Activated T-cell treated with anti-CD3 and anti-CD28 coated beads for 24 hours (primary cell): ENCODE measurements at regions not wholly inside any gene's neighbourhood (a gene's known extent, or its start where the extent isn't known, plus 50 kb on each side); places are given as distances from the start of the nearest gene placed in this dataset.
"Not testable (repeated sequence)": the region's sequence is repeated elsewhere in the genome, so short reads cannot be mapped to it uniquely, and the experiment has no call there.

Source experiments
- DNase-seq: peaks from one replicate; pipeline ENCODE4 v3.0.0-alpha.2; 2020; ENCODE audit warnings: low read depth

- DNase-seq, result no peak
Measured at GRCh38 chr6:113668641-113669408, 188.3 kb upstream of the MARCKS start.

DNA sequence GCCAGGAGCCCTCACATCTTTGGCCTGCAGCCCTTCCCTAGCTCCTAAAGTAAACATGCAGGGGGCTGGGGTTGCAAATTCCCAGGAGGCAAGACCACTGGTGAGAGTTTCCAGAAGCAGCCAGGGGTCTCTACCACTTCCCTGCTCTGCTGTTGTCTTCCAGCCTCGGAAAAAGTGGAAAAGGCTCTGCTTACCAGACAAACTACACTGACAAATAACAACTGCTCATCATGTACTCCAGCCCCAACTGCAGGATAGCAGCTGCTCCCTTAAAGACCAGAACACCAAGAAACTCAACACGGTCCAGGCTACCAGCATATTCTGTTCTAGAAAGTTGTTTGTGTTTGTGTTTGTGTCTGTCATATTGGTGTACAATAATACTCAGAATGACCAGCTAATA lies 187.5 kb upstream of the MARCKS start:
- DNase-seq, result no peak

- no peak for DNase-seq
Measured at GRCh38 chr6:113671421-113671820, 185.7 kb upstream of the MARCKS start.

GRCh38 chr6:113672491-113673149 lies 184.5 kb upstream of the MARCKS start:
- no peak for DNase-seq

- DNase-seq, result no peak
Measured at GRCh38 chr6:113674075-113674474, 183.1 kb upstream of the MARCKS start.

DNA sequence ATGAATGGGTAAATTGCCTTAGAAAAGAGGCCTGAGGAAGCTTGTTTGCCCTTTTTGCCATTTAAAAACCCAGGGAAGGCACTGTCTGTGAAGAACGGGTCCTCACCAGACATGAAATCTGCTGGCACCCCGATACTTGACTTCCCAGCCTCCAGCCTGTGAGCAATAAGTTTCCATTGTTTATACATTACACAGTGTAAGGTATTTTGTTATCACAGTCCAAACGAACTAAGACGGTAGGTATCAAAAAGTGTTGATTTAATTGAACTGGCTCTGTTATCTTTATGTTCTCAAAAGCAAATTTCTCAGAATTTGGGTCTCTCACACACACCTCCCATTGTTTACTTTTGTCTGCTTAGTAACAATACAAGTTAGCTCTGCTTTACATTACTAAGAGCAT lies 181.1 kb upstream of the MARCKS start:
- DNase-seq, result no peak

DNA sequence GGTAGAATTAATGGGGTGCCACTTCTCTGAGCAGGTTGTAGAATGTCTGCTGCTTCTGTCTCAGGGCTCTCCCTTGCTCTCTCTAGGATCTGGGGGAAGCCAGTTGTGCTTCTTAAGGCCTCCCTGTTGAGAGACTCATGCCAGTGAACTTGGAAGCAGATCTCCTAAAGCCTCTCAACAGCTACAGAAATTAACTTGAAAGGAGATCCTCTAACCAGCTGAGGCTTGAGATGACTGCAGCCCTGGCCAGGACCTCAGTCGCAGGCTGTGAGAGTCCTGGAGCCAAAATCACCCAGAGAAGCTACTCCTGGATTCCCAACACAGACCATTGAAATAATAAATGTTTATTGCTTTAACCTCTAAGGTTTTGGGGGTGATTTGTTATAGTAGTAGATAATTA lies 180.2 kb upstream of the MARCKS start:
- no peak for DNase-seq

GRCh38 chr6:113679051-113679450 lies 178.1 kb upstream of the MARCKS start:
- no peak for DNase-seq

GRCh38 chr6:113680301-113680700 lies 176.8 kb upstream of the MARCKS start:
- DNase-seq, result no peak

- DNase-seq, result no peak
Measured at GRCh38 chr6:113683968-113684367, 173.2 kb upstream of the MARCKS start.

DNA sequence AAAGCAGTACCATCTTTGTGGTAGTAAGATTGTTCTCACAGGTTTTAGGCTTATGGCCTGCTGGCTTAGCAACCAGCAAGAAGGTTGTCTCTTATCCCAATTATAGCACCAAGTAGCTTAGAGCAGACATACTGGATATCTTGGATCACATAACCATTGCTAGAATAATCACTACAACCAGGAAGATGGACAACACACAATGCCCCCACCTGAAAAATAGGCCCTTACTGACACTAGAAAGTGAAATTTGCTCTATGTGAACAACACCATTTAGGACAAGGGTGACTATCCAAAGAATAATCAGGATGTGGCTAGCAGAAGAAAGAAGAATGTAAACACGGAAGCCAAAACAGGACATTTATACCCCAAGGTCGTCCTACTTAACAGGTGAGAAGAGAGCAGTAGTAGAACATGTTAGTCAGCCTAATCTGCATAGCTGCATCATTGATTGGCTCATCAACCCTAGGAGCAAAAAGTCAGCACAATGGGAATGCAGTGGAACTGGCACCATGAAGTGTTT lies 172.7 kb upstream of the MARCKS start:
- no peak for DNase-seq

DNA sequence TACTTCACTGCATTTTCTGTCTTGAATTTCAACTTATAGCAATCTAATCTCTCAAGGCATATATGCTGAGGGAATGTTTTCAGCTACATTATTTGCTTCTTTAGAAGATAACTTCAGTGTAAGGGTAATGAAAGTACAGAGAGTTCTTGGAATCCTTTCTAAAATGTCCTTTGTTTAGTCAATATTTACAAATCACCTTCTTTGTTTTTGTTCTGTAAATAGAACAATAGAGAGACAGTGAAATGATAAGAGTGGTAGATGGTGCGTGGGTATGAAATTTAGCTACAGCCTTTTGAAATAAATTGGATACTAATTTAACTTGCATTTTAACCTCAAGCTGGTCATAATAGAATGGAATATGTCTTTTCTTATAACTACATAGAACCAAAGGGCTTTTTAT lies 171.1 kb upstream of the MARCKS start:
- DNase-seq, result no peak

- DNase-seq, result not testable (repeated sequence)
Measured at GRCh38 chr6:113689620-113690019, 167.5 kb upstream of the MARCKS start.

DNA sequence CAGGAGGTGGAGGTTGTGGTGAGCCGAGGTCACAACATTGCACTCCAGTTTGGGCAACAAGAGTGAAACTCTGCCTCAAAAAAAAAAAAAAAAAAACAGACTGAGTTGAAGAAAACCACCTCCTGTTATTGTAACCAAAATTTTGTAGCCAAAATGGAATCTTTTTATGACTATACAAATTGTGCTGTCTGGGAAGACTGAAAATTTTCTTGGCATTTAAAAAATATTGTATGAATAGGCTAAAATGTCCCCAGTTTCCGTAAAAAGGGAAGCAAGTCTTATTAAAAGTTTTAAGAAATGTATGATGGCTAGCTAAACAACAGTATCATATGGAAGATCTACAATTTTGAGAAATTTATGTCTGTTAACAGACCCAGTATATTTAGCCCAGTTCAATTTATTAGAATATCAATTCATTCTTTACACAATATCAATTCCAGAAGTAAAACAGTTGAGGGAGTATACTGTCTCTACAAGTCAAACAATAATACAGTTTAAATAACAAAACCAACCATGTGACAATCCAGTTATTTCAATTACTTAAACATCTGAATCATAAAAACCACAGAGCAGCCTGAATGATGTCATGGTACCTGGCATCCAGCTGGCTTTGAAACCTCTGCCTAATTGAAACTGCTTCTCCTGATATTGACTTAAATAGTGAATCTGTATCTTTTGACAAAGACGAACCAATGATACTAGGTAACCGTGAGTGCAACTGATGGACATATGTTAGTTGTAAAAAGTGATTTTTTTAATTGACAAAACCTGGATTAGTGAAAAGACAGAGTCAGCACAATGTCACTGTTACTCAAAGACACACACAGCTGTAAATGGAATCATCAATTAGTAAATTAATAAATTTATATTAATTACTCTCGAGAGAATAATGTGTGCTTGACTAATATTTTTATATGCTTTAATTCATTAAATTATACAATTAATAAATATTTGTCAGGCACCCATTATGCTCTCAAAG lies 166.6 kb upstream of the MARCKS start:
- DNase-seq, result no peak

DNA sequence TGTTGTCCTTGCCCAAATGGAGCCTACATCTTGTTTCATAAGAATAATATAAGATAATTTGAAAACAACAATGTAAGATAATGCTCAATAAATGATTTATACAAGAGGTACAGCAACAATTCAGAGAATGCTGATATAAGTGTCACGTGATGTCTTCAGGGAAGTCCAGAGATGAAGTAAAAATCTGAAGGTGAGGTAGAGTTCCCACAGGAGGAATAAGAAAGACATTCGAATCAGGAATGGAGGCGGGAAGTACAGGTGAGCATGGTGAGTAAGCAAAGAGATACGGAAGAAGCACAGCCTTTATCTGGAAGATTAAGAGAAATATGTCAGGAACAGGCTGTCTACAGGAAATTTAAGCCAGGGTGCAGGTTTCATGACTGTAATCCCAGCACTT lies 165.9 kb upstream of the MARCKS start:
- no peak for DNase-seq

- no peak for DNase-seq
Measured at GRCh38 chr6:113693851-113694250, 163.3 kb upstream of the MARCKS start.

DNA sequence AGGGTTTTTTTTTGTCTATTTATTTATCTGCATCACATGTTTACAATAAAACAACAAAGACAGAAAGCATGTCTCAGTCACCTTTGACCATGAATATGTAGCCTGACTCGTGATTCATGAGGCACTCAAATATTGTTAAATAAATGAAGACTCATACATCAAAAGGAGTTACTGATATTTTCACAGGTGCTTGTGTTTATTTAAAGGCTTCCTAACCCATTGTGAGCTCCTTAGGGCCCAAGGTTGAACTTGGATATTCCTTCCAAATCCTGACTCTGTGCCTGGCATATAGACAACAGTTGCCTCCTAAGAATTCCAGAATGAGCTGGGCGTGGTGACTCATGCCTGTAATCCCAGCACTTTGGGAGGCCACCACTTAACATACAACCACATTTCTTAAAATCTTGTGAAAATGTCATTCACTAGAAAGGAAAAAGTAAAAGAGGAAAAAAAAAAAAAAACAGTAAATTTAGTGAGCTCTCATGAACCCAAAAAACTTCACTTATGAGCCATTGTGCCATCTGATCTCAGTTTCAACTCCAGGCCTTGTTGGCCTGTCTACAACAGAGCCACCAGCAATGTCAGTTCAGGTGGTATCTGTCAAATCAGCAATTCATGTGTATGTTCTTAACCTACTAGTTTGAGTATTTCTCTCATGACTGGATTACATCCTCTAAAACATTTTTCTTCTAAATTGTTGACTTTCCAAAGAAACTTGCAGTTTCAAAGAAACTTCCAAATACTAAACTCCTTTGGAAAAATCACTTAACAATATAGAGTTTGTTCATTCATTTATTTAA lies 162.7 kb upstream of the MARCKS start:
- DNase-seq, result no peak

GRCh38 chr6:113695516-113695915 lies 161.6 kb upstream of the MARCKS start:
- DNase-seq, result no peak

DNA sequence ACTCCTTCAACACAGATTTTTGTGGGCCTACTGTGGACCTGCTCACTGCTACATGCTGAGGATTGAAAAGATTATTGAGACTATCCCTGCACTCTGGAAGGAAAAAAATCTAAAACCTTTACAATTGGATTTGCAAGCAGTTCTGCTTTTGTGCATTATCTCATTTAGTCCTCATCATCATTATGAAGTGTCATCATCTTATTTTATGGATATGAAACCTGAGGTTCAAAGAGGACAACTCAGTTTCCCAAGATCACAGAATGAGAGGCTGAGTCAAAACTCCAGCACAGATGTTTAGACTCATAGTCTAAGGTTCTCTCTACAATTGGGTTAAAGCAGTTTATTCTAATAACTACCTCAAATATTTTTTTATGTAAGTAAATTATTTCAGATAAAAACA lies 160.2 kb upstream of the MARCKS start:
- DNase-seq, result no peak

GRCh38 chr6:113697632-113698410 lies 159.3 kb upstream of the MARCKS start:
- DNase-seq, result no peak

DNA sequence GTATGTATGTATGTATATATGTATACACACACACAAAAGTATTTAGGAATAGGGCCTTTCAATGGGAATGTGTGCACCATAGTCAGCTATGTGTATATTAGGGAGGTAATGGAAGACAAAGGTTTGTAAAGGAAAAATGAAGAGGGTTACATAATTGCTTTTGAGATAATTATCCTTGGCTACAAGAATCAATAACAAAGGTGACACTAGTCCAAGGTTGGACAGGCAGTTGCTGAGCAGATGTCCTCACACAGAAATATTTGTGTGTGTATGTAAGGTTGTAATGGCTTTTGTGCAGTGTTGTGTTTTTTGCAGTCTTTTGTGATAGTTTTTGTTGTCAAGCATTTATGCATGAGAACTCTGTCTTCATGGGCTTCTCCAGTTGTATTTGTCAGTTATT lies 157.9 kb upstream of the MARCKS start:
- no peak for DNase-seq
